Ishikawa (cell line): ENCODE measurements at regions not wholly inside any gene's neighbourhood (a gene's known extent, or its start where the extent isn't known, plus 50 kb on each side); places are given as distances from the start of the nearest gene placed in this dataset.

ENCODE experiments used
- CEBPB ChIP-seq: IDR thresholded peaks from 2 replicates; pipeline ENCODE4 v1.6.1; 2012
- CREB1 ChIP-seq: IDR thresholded peaks from 2 replicates; pipeline ENCODE4 v1.6.1; 2012; ENCODE audit warnings: low read depth
- EGR1 ChIP-seq: IDR thresholded peaks from 2 replicates; pipeline ENCODE4 v1.6.1; 2012
- EP300 ChIP-seq: IDR thresholded peaks from 2 replicates; pipeline ENCODE4 v1.6.1; 2012; ENCODE audit warnings: borderline replicate concordance
- FOXM1 ChIP-seq: IDR thresholded peaks from 2 replicates; pipeline ENCODE4 v1.6.1; 2012; ENCODE audit warnings: low read depth, borderline replicate concordance
- MAX ChIP-seq: IDR thresholded peaks from 2 replicates; pipeline ENCODE4 v1.6.1; 2012
- NFIC ChIP-seq: IDR thresholded peaks from 2 replicates; pipeline ENCODE4 v1.6.1; 2012
- RAD21 ChIP-seq: IDR thresholded peaks from 2 replicates; pipeline ENCODE4 v1.6.1; 2012; ENCODE audit warnings: low read depth
- REST ChIP-seq: IDR thresholded peaks from 2 replicates; pipeline ENCODE4 v1.6.1; 2012; ENCODE audit warnings: low read depth, mild to moderate bottlenecking
- TAF1 ChIP-seq: IDR thresholded peaks from 2 replicates; pipeline ENCODE4 v1.6.1; 2012; ENCODE audit warnings: low read depth, mild to moderate bottlenecking
- TCF12 ChIP-seq: IDR thresholded peaks from 2 replicates; pipeline ENCODE4 v1.6.1; 2012; ENCODE audit warnings: low read depth
- TEAD4 ChIP-seq: IDR thresholded peaks from 2 replicates; pipeline ENCODE4 v1.6.1; 2012
- USF1 ChIP-seq: IDR thresholded peaks from 2 replicates; pipeline ENCODE4 v1.6.1; 2012
- YY1 ChIP-seq: IDR thresholded peaks from 2 replicates; pipeline ENCODE4 v1.6.1; 2012; ENCODE audit warnings: low read depth
- ZBTB7A ChIP-seq: IDR thresholded peaks from 2 replicates; pipeline ENCODE4 v1.6.1; 2012; ENCODE audit warnings: low read depth

GRCh38 chr10:123567984-123568739 is 98.0 kb upstream of the GPR26 start:
- TF ChIP-seq EGR1 (no peak), ZBTB7A (no peak), CEBPB (no peak), RAD21 (no peak), REST (no peak), MAX (no peak)

- no peak for TF ChIP-seq FOXM1
These were observed 97.4 kb upstream of the GPR26 start for GRCh38 chr10:123568751-123569150.

GRCh38 chr10:123569436-123570035 is 96.6 kb upstream of the GPR26 start:
- TF ChIP-seq TAF1: no peak

- TF ChIP-seq RAD21 (no peak), FOXM1 (no peak)
These were observed 95.9 kb upstream of the GPR26 start for GRCh38 chr10:123570051-123570897.

- TF ChIP-seq FOXM1 (no peak), RAD21 (no peak), YY1 (no peak), TCF12 (no peak), USF1 (no peak), TAF1 (no peak), CREB1 (no peak), EGR1 (no peak), EP300 (no peak), NFIC (no peak), TEAD4 (no peak), MAX (no peak), REST (no peak), ZBTB7A (no peak), CEBPB (no peak)
These were observed 95.1 kb upstream of the GPR26 start for GRCh38 chr10:123570898-123571515.

GRCh38 chr10:123571978-123572377 is 94.2 kb upstream of the GPR26 start:
- TF ChIP-seq TCF12 (no peak), TAF1 (no peak), CREB1 (no peak), CEBPB (no peak), NFIC (no peak), YY1 (no peak), EP300 (no peak)
